ENCODE measurements at regions not wholly inside any gene's neighbourhood (a gene's known extent, or its start where the extent isn't known, plus 50 kb on each side); places are given as distances from the start of the nearest gene placed in this dataset.

GRCh38 chr5:100249211-100249883 lies 285.8 kb upstream of the FAM174A start:
- H2AFZ ChIP-seq (ENCODE audit: insufficient read depth, low read depth, low read length, poor library complexity, severe bottlenecking): no peak overlapping the region
- no peaks in the 10 kb centered on the region for H3K4me1 ChIP-seq (ENCODE audit: control insufficient read depth in 1 of 2, insufficient read depth in 2 of 2, low read length in 2 of 2)
- no peak for DNase-seq
- H4K20me1 ChIP-seq (ENCODE audit: insufficient read depth, low read length): no peaks in the 10 kb centered on the region
- no peaks in the 10 kb centered on the region for H3K27me3 ChIP-seq (ENCODE audit: control insufficient read depth in 2 of 2, insufficient read depth in 2 of 2, low read length in 2 of 2)
- Mint-ChIP-seq H3K4me3 (no peak overlapping the region), H3K9me3 (peaks cover 0 to 12% (median 2%) of the 10 kb centered on the region in 7 donors), H3K27ac (no peak overlapping the region), H3K4me1 (no peaks in the 10 kb centered on the region), H3K36me3 (no peaks in the 10 kb centered on the region), H3K27me3 (ENCODE audit: low read depth in 3 of 3) (peaks cover 0 to 3% (median 0%) of the 10 kb centered on the region in 3 donors)
- H3K79me2 ChIP-seq (ENCODE audit: insufficient read depth, low read length): no peaks in the 10 kb centered on the region
- H3K36me3 ChIP-seq (replicated peaks in 1 of 2; ENCODE audit: control insufficient read depth in 1 of 2, insufficient read depth in 2 of 2, low read length in 2 of 2): no peaks in the 10 kb centered on the region
- no peaks in the 10 kb centered on the region for H3K9me3 ChIP-seq (replicated peaks in 1 of 2; ENCODE audit: control insufficient read depth in 1 of 2, insufficient read depth in 1 of 2, low read length in 2 of 2)
- H3K27ac ChIP-seq (ENCODE audit: low read depth in 1 of 2, low read length in 2 of 2): no peak overlapping the region
- no peak overlapping the region for H3K4me2 ChIP-seq (replicated peaks; ENCODE audit: extremely low read depth, low read length, poor library complexity, severe bottlenecking)
- 100% methylated on average over 2 of the region's 4 CpGs for WGBS (ENCODE audit: insufficient coverage)
- H3K4me3 ChIP-seq (replicated peaks in 1 of 3; ENCODE audit: low read depth in 2 of 3, low read length in 3 of 3): no peak overlapping the region
- TF ChIP-seq CTCF (IDR thresholded peaks at IDR 0.05): no peak
- intact Hi-C loops (cut with micrococcal nuclease): no loop called here
- H3K9ac ChIP-seq (ENCODE audit: insufficient read depth, low read length, poor library complexity, severe bottlenecking): no peak overlapping the region

- Mint-ChIP-seq H3K4me3 (no peak overlapping the region), H3K27ac (no peak overlapping the region), H3K27me3 (ENCODE audit: low read depth in 3 of 3) (peaks cover 0 to 1% (median 0%) of the 10 kb centered on the region in 3 donors), H3K9me3 (peaks cover 0 to 3% (median 2%) of the 10 kb centered on the region in 7 donors), H3K36me3 (no peaks in the 10 kb centered on the region), H3K4me1 (no peaks in the 10 kb centered on the region)
- no peak for DNase-seq
- 86% methylated on average over 2 of the region's 3 CpGs for WGBS (ENCODE audit: insufficient coverage)
- intact Hi-C loops (cut with micrococcal nuclease): no loop called here
- Histone ChIP-seq H3K79me2 (ENCODE audit: insufficient read depth, low read length) (no peaks in the 10 kb centered on the region), H3K36me3 (replicated peaks in 1 of 2; ENCODE audit: control insufficient read depth in 1 of 2, insufficient read depth in 2 of 2, low read length in 2 of 2) (no peaks in the 10 kb centered on the region), H4K20me1 (ENCODE audit: insufficient read depth, low read length) (no peaks in the 10 kb centered on the region), H3K4me2 (replicated peaks; ENCODE audit: extremely low read depth, low read length, poor library complexity, severe bottlenecking) (no peak overlapping the region), H3K9me3 (replicated peaks in 1 of 2; ENCODE audit: control insufficient read depth in 1 of 2, insufficient read depth in 1 of 2, low read length in 2 of 2) (no peaks in the 10 kb centered on the region), H3K27ac (ENCODE audit: low read depth in 1 of 2, low read length in 2 of 2) (no peak overlapping the region), H3K4me1 (ENCODE audit: control insufficient read depth in 1 of 2, insufficient read depth in 2 of 2, low read length in 2 of 2) (no peaks in the 10 kb centered on the region), H3K9ac (ENCODE audit: insufficient read depth, low read length, poor library complexity, severe bottlenecking) (no peak overlapping the region), H3K27me3 (ENCODE audit: control insufficient read depth in 2 of 2, insufficient read depth in 2 of 2, low read length in 2 of 2) (no peaks in the 10 kb centered on the region), H3K4me3 (replicated peaks in 1 of 3; ENCODE audit: low read depth in 2 of 3, low read length in 3 of 3) (no peak overlapping the region), H2AFZ (ENCODE audit: insufficient read depth, low read depth, low read length, poor library complexity, severe bottlenecking) (no peak overlapping the region)
- no peak for TF ChIP-seq CTCF (IDR thresholded peaks at IDR 0.05)
Measured at GRCh38 chr5:100232736-100233135, 302.4 kb upstream of the FAM174A start.
